Astrocyte of the spinal cord (primary cell): ENCODE measurements at regions not wholly inside any gene's neighbourhood (a gene's known extent, or its start where the extent isn't known, plus 50 kb on each side); places are given as distances from the start of the nearest gene placed in this dataset.

Experiments used
- DNase-seq: peaks from one replicate; pipeline ENCODE4 v3.0.0; 2011; ENCODE audit warnings: low read depth, low spot score
- H3K4me3 ChIP-seq: 2 replicates; pipeline ENCODE4 v1.5.1; 2011; ENCODE audit warnings: low read depth, mild to moderate bottlenecking, low read length, moderate library complexity
- CTCF ChIP-seq: IDR thresholded peaks from 2 replicates; pipeline ENCODE4 v1.5.1; 2012; ENCODE audit warnings: low read depth, mild to moderate bottlenecking, low read length, inconsistent platforms
- in situ Hi-C: cut with HindIII; loops from 2 replicates; pipeline ENCODE4 v1.10.0; 2017; ENCODE audit warnings: low sequenced_read_pairs

DNA sequence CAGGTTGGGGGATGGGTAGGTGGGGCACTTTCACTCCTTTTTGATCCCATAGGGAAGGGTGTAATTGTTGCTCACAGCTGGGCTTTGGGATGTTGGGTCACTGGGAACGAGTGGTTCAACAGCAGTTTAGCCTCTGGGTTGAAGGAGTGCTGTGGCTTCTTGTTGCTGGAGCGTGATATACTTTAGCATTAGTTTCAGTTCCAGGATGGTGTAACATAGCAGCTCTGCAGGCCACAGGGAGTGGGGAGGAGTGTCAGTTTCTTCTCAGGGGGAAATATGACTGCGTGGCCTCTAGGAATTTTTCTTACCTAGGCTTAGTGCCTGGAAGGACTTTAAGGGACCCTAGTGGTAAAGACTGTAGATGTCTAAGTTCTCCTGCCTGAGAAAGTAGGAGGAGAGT lies 1105.3 kb upstream of the TMPRSS15 start:
- no peak overlapping the region for H3K4me3 ChIP-seq
- no peak for TF ChIP-seq CTCF
- DNase-seq, result no peak
- in situ Hi-C loops, result no loop called here

DNA sequence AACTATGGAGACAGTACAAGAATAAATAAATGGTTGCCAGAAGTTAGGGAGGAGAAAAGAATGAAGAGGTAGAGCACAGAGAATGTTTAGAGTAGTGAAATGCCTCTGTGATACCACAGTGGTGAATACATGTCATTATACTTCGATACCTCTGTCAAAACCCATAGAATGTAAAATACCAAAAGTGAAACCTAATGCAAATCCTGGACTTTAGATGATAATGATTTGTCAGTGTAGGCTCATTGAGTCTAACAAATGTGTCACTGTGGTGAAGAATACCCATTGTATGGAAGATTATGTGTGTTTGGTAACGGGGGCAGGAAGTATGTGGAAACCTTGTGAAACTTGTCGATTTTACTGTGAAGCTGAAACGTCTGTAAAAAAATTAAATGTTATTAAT lies 1106.5 kb upstream of the TMPRSS15 start:
- H3K4me3 ChIP-seq, result no peak overlapping the region
- no peak for TF ChIP-seq CTCF
- no peak for DNase-seq
- in situ Hi-C loops, result no loop called here

DNA sequence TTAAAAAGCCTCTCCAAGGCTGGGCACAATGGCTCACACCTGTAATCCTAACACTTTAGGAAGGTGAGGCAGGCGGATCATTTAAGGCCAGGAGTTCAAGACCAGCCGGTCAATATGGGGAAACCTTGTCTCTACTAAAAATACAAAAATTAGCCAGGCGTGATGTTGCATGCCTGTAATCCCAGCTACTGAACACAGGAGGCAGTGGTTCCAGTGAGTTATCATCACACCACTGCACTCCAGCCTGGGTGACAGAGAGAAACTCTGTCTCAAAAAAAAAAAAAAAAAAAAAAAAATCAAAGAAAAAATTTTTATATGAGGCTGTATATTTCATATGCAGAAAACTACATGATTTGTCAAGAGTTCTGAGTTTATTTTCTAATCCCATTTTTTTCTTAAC lies 1107.1 kb upstream of the TMPRSS15 start:
- in situ Hi-C loops, result no loop called here
- no peak for DNase-seq
- no peak overlapping the region for H3K4me3 ChIP-seq
- no peak for TF ChIP-seq CTCF

GRCh38 chr21:19522381-19522780 lies 1118.8 kb upstream of the TMPRSS15 start:
- in situ Hi-C loops, result no loop called here
- DNase-seq, result no peak
- no peak for TF ChIP-seq CTCF
- H3K4me3 ChIP-seq, result no peak overlapping the region

DNA sequence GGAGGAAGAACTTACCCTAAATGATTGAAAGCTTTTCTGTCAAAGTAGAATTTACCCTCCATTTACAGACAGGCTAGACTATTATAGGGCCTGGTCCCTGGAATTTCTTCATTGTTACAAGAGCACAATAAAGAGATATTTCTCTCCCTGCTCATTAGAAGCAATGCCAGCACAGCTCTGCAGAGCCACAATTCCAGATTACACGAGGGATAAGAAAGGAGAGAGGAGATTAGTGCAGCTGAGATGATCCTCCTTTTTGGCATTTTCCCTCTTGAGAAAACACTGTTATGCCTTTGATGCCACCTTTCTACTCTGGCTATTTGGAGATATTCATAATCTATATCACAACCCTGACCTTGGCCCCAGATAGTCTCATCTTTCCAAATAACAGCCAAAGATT lies 1119.5 kb upstream of the TMPRSS15 start:
- no peak for TF ChIP-seq CTCF
- no peak for DNase-seq
- H3K4me3 ChIP-seq, result no peak overlapping the region
- in situ Hi-C loops, result no loop called here

DNA sequence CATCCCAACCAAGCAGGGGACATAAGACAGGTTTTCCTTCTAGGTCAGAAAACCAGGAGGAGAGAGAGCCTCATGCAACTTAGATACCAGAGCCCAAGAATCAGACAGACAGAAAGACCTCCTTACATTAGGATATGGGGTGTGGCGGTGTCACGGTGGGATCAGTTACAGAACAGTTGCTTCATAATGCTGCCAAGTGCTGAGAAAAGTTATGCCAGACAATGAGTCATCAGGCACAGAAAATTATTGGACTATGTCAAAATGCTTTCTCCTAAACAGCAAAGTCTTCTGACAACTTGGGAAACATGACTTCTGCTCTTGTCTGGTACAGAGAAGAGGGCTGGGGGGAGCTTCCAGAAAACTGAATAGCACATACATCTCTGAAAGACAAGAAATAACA lies 1120.2 kb upstream of the TMPRSS15 start:
- TF ChIP-seq CTCF, result no peak
- DNase-seq, result peak; percentile 7
- in situ Hi-C loops, result no loop called here
- no peak overlapping the region for H3K4me3 ChIP-seq

DNA sequence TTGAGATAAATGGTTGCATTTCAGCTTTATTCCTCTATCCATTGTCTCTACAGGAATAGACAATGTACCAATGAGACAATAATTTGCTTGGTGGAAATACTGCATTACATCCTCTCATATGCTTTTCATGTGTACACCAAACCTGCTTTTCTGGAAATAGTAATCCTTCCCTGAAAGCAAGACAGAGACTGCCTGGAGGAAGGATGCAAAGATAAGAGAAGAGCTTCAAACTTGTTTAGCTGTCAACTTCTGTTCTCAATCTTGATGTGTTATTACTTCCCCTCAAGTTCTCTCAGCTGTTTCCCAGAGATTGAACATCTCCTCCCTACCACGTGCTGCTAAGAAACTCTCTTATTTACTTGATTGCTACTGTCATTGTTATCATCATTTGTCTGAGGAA lies 1125.4 kb upstream of the TMPRSS15 start:
- TF ChIP-seq CTCF, result no peak
- in situ Hi-C loops, result no loop called here
- H3K4me3 ChIP-seq, result no peak overlapping the region
- no peak for DNase-seq
